HepG2 (cell line): ENCODE measurements at regions not wholly inside any gene's neighbourhood (a gene's known extent, or its start where the extent isn't known, plus 50 kb on each side); places are given as distances from the start of the nearest gene placed in this dataset.

Experiments used
- ATAC-seq: fragments of 200-7000 bp; cut with Tn5 transposase; 3 replicates; pipeline ENCODE4 v1.9.1; 2020; ENCODE audit warnings: mild to moderate bottlenecking, moderate library complexity
- BruUV-seq: library from RNA; stranded (reverse); fragments of 400-500 nt; replicated peaks from 2 replicates; lab custom pipeline; 2021; lab: Mats Ljungman, UMichigan
- CTCF ChIA-PET: fragments of 300-600 bp; formaldehyde crosslinking; extraction: SDS; loops from one replicate; lab custom pipeline; 2021; ENCODE audit warnings: low total read pairs, inconsistent platforms, low intra/inter-chr PET ratio; lab: Yijun Ruan, JAX
- POLR2A ChIA-PET: fragments of 350-600 bp; sonication (Branson Sonifier 250); formaldehyde crosslinking; loops from one replicate; lab custom pipeline; 2020; ENCODE audit warnings: antibody characterized with exemption, inconsistent platforms; lab: Yijun Ruan, JAX
- DNase-seq: peaks from one replicate; pipeline ENCODE4 v3.0.0-alpha.2; 2015; ENCODE audit warnings: low spot score
- FAIRE-seq: peaks from 3 replicates; lab custom pipeline; 2011; peaks lifted over from hg19 to GRCh38; lab: Jason Lieb, UNC
- H2AFZ ChIP-seq: one replicate; pipeline ENCODE4 v1.6.1; 2011; ENCODE audit warnings: low read length, inconsistent platforms
- H3K27ac ChIP-seq: fragments of 300-600 bp; 3 replicates; pipeline ENCODE4 v1.8.0; 2011; ENCODE audit warnings: mixed run types, mild to moderate bottlenecking, mixed read lengths, low read length, inconsistent platforms; ENCODE audit not compliant: insufficient read depth; ENCODE audit errors: extremely low read length
- H3K27me3 ChIP-seq, 2 experiments: fragments of 200-600 bp in 1 of 2; 2 replicates in 1 of 2; 3 replicates in 1 of 2; pipeline versions ENCODE4 v1.6.0 to v1.8.0; 2011; ENCODE audit warnings: low read length in 2 of 2, mild to moderate bottlenecking in 2 of 2, moderate library complexity in 2 of 2, inconsistent platforms in 1 of 2; ENCODE audit not compliant: insufficient read depth in 2 of 2, control insufficient read depth in 1 of 2
- H3K36me3 ChIP-seq, 2 experiments: fragments of 200-600 bp in 1 of 2; replicated peaks in 1 of 2; 2 replicates in 1 of 2; 3 replicates in 1 of 2; pipeline versions ENCODE4 v1.5.1 to v1.8.0; 2011; ENCODE audit warnings: low read length in 2 of 2, inconsistent platforms in 1 of 2; ENCODE audit not compliant: insufficient read depth in 2 of 2, control insufficient read depth in 1 of 2
- H3K4me1 ChIP-seq: 2 replicates; pipeline ENCODE4 v1.5.1; 2012; ENCODE audit warnings: low read length, inconsistent platforms; ENCODE audit not compliant: insufficient read depth
- H3K4me2 ChIP-seq: 2 replicates; pipeline ENCODE4 v1.6.0; 2011; ENCODE audit warnings: low read depth, low read length, inconsistent platforms
- H3K4me3 ChIP-seq, 3 experiments: fragments of 200-600 bp in 1 of 3; sonication (generic), shearing (Covaris generic) in 1 of 3; replicated peaks in 1 of 3; 2 replicates each; pipeline ENCODE4 v1.5.1; 2011 to 2016; ENCODE audit warnings: low read length in 3 of 3, inconsistent platforms in 2 of 3, low read depth in 2 of 3, mild to moderate bottlenecking in 2 of 3, control low read depth in 1 of 3, mixed read lengths in 1 of 3; ENCODE audit not compliant: insufficient read depth in 1 of 3
- H3K79me2 ChIP-seq: one replicate; pipeline ENCODE4 v1.6.1; 2011; ENCODE audit warnings: low read length, inconsistent platforms; ENCODE audit not compliant: insufficient read depth
- H3K9ac ChIP-seq: 2 replicates; pipeline ENCODE4 v1.6.0; 2011; ENCODE audit warnings: mild to moderate bottlenecking, low read depth, low read length, inconsistent platforms; ENCODE audit not compliant: insufficient read depth
- H3K9me3 ChIP-seq: 2 replicates; pipeline ENCODE4 v1.5.1; 2012; ENCODE audit warnings: mild to moderate bottlenecking, low read length
- H4K20me1 ChIP-seq: 2 replicates; pipeline ENCODE4 v1.6.0; 2011; ENCODE audit warnings: inconsistent platforms, mild to moderate bottlenecking, low read length, moderate library complexity; ENCODE audit not compliant: insufficient read depth
- CREM ChIP-seq, 2 experiments: sonication (generic) in 1 of 2; formaldehyde crosslinking in 1 of 2; IDR thresholded peaks; 2 replicates each; pipeline versions ENCODE4 v1.4.0 to v1.6.1; 2016 to 2020; ENCODE audit warnings: antibody characterized with exemption in 1 of 2, mild to moderate bottlenecking in 1 of 2, missing genetic modification reagents in 1 of 2
- RFX1 ChIP-seq: fragments of 450-650 bp; IDR thresholded peaks from 2 replicates; pipeline ENCODE4 v1.6.1; 2017
- SPEN ChIP-seq: sonication (generic); formaldehyde crosslinking; IDR thresholded peaks from 2 replicates; pipeline ENCODE4 v1.5.1; 2020; ENCODE audit warnings: low read depth, mild to moderate bottlenecking, missing genetic modification reagents
- TAF15 ChIP-seq: fragments of 200-400 bp; formaldehyde crosslinking; IDR thresholded peaks from one replicate; pipeline ENCODE4 v1.6.1; 2018; ENCODE audit warnings: mild to moderate bottlenecking, low read depth, low read length; ENCODE audit not compliant: poor library complexity, severe bottlenecking
- ZNF382 ChIP-seq: sonication (generic); formaldehyde crosslinking; IDR thresholded peaks from 2 replicates; pipeline ENCODE4 v1.5.0; 2020; ENCODE audit warnings: missing genetic modification reagents, mild to moderate bottlenecking, borderline replicate concordance
- WGBS: methylation state at CpG from one replicate; pipeline ENCODE4 v1.1.6; 2017; ENCODE audit warnings: low lambda C conversion rate; 5-methylcytosine and 5-hydroxymethylcytosine counted together
- in situ Hi-C: cut with HindIII; loops from 2 replicates; pipeline ENCODE4 v1.10.0; 2017; ENCODE audit warnings: low pct_unique_long_range_greater_than_20kb; ENCODE audit not compliant: extremely low pct_ligation_motif_present
- intact Hi-C: fragments of 100-400 bp; cut with micrococcal nuclease; formaldehyde crosslinking; loops from one replicate; pipeline ENCODE4 v1.10.0; 2022; ENCODE audit not compliant: unreplicated experiment
- TF ChIP-seq, protein P1 (sequence below): IDR thresholded peaks from 2 replicates; pipeline ENCODE4 v1.6.1; 2016; ENCODE audit warnings: low read depth, missing genetic modification reagents, missing compliant biosample characterization

DNA sequence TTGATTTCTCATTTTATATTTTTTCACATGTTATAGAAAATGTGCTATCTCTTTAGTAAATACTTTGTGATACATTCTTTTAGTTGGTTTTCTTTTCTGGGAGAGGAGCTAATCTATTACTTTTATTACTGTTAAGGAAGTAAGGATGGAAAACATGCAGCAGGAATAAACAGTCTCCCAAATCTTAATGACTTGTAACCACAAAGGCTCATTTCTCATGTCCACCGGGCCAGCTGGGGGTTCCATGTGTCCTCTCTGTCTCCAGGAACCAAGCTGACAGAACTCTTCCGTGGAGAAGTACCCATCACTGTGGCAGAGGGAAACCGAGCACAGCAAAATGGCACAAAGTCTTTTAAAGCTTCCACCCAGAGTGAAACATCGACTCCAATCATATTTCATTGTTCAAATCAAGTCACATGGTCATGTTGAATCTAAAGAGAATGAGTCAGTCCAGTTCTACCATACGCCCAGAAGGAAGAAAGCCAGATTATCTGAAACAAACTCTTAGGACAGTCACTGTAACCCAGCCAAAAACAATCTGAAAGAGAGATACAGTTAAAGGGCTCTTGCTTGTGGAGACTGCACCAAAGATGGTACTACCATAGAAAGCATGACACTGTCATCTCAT lies 97.1 kb upstream of the CDH6 start:
- FAIRE-seq = no peak
- no peaks in the 10 kb centered on the region for H4K20me1 ChIP-seq
- H3K4me1 ChIP-seq = no peaks in the 10 kb centered on the region
- ChIA-PET POLR2A (no interaction called here), CTCF (no interaction called here)
- no TSS peak for BruUV-seq
- intact Hi-C loops (no loop called here), in situ Hi-C loops (no loop called here)
- H3K27ac ChIP-seq = no peak overlapping the region
- H3K4me2 ChIP-seq = no peak overlapping the region
- TF ChIP-seq ZNF382 (CRISPR knock-in tag) = no peak
- no peak for TF ChIP-seq TAF15
- TF ChIP-seq, protein P1, sequence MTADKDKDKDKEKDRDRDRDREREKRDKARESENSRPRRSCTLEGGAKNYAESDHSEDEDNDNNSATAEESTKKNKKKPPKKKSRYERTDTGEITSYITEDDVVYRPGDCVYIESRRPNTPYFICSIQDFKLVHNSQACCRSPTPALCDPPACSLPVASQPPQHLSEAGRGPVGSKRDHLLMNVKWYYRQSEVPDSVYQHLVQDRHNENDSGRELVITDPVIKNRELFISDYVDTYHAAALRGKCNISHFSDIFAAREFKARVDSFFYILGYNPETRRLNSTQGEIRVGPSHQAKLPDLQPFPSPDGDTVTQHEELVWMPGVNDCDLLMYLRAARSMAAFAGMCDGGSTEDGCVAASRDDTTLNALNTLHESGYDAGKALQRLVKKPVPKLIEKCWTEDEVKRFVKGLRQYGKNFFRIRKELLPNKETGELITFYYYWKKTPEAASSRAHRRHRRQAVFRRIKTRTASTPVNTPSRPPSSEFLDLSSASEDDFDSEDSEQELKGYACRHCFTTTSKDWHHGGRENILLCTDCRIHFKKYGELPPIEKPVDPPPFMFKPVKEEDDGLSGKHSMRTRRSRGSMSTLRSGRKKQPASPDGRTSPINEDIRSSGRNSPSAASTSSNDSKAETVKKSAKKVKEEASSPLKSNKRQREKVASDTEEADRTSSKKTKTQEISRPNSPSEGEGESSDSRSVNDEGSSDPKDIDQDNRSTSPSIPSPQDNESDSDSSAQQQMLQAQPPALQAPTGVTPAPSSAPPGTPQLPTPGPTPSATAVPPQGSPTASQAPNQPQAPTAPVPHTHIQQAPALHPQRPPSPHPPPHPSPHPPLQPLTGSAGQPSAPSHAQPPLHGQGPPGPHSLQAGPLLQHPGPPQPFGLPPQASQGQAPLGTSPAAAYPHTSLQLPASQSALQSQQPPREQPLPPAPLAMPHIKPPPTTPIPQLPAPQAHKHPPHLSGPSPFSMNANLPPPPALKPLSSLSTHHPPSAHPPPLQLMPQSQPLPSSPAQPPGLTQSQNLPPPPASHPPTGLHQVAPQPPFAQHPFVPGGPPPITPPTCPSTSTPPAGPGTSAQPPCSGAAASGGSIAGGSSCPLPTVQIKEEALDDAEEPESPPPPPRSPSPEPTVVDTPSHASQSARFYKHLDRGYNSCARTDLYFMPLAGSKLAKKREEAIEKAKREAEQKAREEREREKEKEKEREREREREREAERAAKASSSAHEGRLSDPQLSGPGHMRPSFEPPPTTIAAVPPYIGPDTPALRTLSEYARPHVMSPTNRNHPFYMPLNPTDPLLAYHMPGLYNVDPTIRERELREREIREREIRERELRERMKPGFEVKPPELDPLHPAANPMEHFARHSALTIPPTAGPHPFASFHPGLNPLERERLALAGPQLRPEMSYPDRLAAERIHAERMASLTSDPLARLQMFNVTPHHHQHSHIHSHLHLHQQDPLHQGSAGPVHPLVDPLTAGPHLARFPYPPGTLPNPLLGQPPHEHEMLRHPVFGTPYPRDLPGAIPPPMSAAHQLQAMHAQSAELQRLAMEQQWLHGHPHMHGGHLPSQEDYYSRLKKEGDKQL = no peak
- TF ChIP-seq SPEN (CRISPR knock-in tag) = no peak
- no peak for TF ChIP-seq CREM (IDR thresholded peaks at IDR 0.05)
- TF ChIP-seq CREM (CRISPR knock-in tag; IDR thresholded peaks at IDR 0.05) = no peak
- TF ChIP-seq RFX1 = no peak
- H3K9ac ChIP-seq = no peak overlapping the region
- H3K36me3 ChIP-seq = no peaks in the 10 kb centered on the region
- WGBS = 0% methylated on average over 3 of the region's 5 CpGs
- H3K9me3 ChIP-seq = no peaks in the 10 kb centered on the region; the same call in 1 of the 2 replicates
- no peak for ATAC-seq
- DNase-seq = no peak
- H3K27me3 ChIP-seq = no peaks in the 10 kb centered on the region
- no peaks in the 10 kb centered on the region for H3K79me2 ChIP-seq
- H3K4me3 ChIP-seq = no peak overlapping the region
- H2AFZ ChIP-seq = no peak overlapping the region
